Progenitor cell of endocrine pancreas (in vitro differentiated cells): ENCODE measurements at regions not wholly inside any gene's neighbourhood (a gene's known extent, or its start where the extent isn't known, plus 50 kb on each side); places are given as distances from the start of the nearest gene placed in this dataset.

Experiments
- DNase-seq: peaks from one replicate; pipeline ENCODE4 v3.0.0; 2021; ENCODE audit warnings: low spot score; ENCODE audit not compliant: unreplicated experiment
- H3K27ac Mint-ChIP-seq: 2 replicates; pipeline ENCODE4 v1.8.0; 2021; ENCODE audit warnings: mild to moderate bottlenecking, moderate library complexity, mixed read lengths
- H3K27me3 Mint-ChIP-seq: 2 replicates; pipeline ENCODE4 v1.8.0; 2021; ENCODE audit warnings: mixed read lengths
- H3K36me3 Mint-ChIP-seq: 2 replicates; pipeline ENCODE4 v1.8.0; 2022; ENCODE audit warnings: mixed read lengths; ENCODE audit not compliant: insufficient read depth
- H3K4me1 Mint-ChIP-seq: 2 replicates; pipeline ENCODE4 v1.8.0; 2021; ENCODE audit warnings: low read depth, mixed read lengths
- H3K4me3 Mint-ChIP-seq: 2 replicates; pipeline ENCODE4 v1.8.0; 2021; ENCODE audit warnings: low read depth, mild to moderate bottlenecking, moderate library complexity, mixed read lengths
- H3K9me3 Mint-ChIP-seq: 2 replicates; pipeline ENCODE4 v1.8.0; 2021; ENCODE audit warnings: low read depth, mixed read lengths
- TF ChIP-seq, protein P1 (sequence below): fragments of 200-600 bp; sonication (generic); IDR thresholded peaks from one replicate; pipeline ENCODE4 v1.5.0; 2021; ENCODE audit warnings: antibody characterized with exemption, mild to moderate bottlenecking; ENCODE audit not compliant: unreplicated experiment

DNA sequence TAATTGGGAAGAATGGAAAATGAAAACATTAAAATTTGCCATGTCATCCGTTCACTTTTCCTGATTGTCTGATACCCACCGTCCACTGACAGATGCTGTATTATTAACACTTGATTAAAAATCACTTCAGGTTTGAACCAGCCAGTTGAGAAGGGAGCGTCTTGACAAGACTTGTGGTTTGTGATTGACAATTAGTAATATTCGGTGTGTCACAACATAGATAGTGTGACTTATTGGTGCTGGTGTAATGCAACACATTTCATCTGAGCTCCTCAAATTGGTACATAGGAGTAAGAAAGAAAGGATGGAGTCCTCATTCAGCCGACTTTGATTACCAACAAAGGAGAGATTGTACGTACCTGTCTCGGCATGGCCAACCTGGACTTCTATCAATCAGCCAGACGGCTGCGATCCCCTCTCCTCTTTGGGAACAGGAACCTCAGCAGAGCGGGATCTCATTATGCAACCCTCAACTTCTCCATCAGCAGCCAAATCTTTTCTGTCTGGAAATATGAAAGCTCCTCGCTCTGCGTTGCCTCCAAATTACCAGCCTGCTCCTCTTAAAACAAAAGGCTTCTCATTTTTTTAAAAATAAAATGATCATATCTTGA, 211.7 kb upstream of the MVB12B start:
- Mint-ChIP-seq H3K27me3 (peaks cover 45% of the 10 kb centered on the region), H3K4me3 (no peak overlapping the region), H3K9me3 (no peaks in the 10 kb centered on the region), H3K27ac (no peak overlapping the region), H3K4me1 (no peaks in the 10 kb centered on the region), H3K36me3 (no peaks in the 10 kb centered on the region)
- TF ChIP-seq, protein P1, sequence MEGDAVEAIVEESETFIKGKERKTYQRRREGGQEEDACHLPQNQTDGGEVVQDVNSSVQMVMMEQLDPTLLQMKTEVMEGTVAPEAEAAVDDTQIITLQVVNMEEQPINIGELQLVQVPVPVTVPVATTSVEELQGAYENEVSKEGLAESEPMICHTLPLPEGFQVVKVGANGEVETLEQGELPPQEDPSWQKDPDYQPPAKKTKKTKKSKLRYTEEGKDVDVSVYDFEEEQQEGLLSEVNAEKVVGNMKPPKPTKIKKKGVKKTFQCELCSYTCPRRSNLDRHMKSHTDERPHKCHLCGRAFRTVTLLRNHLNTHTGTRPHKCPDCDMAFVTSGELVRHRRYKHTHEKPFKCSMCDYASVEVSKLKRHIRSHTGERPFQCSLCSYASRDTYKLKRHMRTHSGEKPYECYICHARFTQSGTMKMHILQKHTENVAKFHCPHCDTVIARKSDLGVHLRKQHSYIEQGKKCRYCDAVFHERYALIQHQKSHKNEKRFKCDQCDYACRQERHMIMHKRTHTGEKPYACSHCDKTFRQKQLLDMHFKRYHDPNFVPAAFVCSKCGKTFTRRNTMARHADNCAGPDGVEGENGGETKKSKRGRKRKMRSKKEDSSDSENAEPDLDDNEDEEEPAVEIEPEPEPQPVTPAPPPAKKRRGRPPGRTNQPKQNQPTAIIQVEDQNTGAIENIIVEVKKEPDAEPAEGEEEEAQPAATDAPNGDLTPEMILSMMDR = no peak
- DNase-seq = no peak

DNA sequence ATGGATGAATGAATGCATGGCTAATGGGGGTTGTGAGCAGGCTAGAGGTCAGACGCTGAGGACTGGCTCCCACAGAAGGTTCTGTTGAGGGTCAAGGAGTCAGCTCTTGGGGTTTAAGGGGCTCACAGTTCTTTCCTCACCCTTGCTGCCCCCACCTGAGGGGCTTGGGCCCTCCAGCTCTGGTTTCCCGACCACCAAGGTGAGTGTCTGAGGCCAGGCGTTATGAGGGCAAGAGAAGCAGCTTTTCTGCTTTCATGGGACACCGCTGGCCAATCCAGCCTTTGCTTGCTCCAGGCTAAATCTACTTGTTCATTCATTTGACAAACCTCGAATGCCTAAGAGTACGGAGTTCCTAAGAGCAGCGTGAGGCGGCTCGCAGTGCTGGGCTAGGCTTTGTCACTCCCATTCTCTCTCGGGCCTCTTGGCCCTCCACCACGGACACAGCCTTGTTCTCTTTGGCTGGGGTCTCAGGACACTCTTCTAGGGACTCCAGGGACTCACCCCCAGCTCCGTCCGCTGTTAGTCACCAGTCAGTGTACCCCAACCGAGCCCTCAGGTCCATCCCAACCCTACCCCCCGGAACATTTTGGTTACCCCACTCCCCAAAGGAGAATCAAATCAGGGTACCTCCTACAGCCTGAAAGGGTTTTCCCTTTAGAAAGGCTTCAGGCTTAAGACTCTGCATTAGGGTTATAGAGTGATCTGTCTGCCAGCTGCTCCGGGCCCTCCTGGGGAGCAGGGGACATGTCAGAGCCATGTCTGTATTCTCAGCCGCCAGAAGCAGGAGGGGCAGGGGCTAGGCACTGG, 210.1 kb upstream of the MVB12B start:
- H3K27me3 Mint-ChIP-seq = peaks cover 48% of the 10 kb centered on the region
- H3K27ac Mint-ChIP-seq = no peak overlapping the region
- no peaks in the 10 kb centered on the region for H3K9me3 Mint-ChIP-seq
- no peak for DNase-seq
- TF ChIP-seq, protein P1 = no peak
- H3K36me3 Mint-ChIP-seq = no peaks in the 10 kb centered on the region
- no peak overlapping the region for H3K4me3 Mint-ChIP-seq
- no peaks in the 10 kb centered on the region for H3K4me1 Mint-ChIP-seq

DNA sequence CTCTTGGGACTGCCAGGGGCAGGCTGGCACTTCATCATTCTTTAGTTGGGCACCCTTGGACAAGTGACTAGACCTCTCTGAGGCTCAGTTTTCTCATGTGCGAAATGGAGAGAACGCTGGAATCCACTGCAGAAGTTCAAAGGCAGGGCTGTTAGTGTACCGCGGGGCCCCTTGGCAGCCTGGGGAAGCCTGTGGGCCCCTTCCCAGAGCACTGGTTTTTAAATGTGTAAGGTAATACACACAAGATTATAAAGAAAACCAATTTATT, 209.5 kb upstream of the MVB12B start:
- Mint-ChIP-seq H3K36me3 (no peaks in the 10 kb centered on the region), H3K4me1 (no peaks in the 10 kb centered on the region), H3K27me3 (peaks cover 49% of the 10 kb centered on the region), H3K27ac (no peak overlapping the region), H3K9me3 (no peaks in the 10 kb centered on the region), H3K4me3 (no peak overlapping the region)
- no peak for DNase-seq
- TF ChIP-seq, protein P1 = no peak

DNA sequence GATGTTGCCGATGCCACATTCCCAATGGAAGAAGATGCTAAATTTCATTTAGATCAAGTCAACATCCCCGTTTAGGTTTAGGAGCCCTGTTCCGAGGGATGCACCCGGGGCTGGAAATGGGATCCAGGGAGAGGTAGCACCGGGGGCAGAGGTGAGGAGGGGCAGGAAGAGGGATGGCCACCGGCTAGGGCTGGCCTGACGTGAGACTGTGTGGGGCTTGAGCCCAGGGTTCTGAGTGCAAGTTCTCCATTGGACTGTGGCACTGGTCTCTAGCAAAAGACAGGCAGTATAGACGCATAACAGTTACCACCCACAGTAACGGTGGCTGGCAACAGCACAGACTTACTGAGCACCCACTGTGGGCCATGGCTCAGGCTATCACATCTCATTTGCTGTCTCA, 209.0 kb upstream of the MVB12B start:
- no peaks in the 10 kb centered on the region for H3K4me1 Mint-ChIP-seq
- H3K4me3 Mint-ChIP-seq = no peak overlapping the region
- no peak for DNase-seq
- H3K27ac Mint-ChIP-seq = no peak overlapping the region
- H3K27me3 Mint-ChIP-seq = peaks cover 49% of the 10 kb centered on the region
- H3K36me3 Mint-ChIP-seq = no peaks in the 10 kb centered on the region
- TF ChIP-seq, protein P1 = no peak
- no peaks in the 10 kb centered on the region for H3K9me3 Mint-ChIP-seq

DNA sequence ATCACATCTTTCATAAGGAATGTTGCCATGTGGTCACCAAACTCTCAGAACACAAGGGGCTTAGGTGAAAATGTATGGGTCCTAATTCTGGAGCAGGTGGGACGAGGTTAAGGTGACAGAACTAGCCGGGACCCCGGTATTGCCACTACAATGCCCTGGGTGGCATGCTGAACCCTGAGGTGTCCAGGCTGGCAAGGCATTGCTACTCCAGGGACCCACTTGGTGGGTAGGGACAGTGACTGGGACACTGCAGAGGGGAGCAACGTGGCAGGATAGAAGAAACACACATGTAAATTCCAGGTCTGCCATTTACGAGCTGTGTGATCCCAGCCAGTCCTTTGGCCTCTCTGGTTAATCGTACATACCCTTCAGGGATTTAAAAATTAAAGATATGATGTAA, 206.9 kb upstream of the MVB12B start:
- TF ChIP-seq, protein P1 = no peak
- Mint-ChIP-seq H3K27me3 (peaks cover 52% of the 10 kb centered on the region), H3K9me3 (no peaks in the 10 kb centered on the region)

More for the DNA sequence above, 206.9 kb upstream of the MVB12B start:
- H3K27ac Mint-ChIP-seq = no peak overlapping the region
- no peak for DNase-seq
- no peaks in the 10 kb centered on the region for H3K36me3 Mint-ChIP-seq
- no peaks in the 10 kb centered on the region for H3K4me1 Mint-ChIP-seq
- H3K4me3 Mint-ChIP-seq = no peak overlapping the region
